ENCODE measurements at regions not wholly inside any gene's neighbourhood (a gene's known extent, or its start where the extent isn't known, plus 50 kb on each side); places are given as distances from the start of the nearest gene placed in this dataset.

DNA sequence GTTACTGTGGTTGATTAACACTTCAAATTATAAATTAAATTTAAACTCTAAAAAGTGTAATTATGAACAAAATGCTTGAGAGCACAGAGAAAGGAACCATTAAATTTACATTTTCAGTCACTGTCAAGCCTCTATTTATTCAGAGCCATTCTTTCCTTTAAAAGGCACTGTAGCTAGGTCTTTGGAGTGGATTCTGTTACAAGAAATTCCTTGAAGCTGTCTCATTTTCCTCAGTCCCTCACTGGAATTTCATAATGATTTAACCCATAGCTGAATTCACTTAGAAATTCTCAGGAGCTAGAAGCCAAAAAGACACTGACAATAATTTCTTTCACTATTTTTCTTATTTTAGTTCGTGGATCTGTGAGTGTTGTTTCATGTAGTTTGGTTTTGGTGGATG, 81.2 kb upstream of the TCF12 start:
- H3K4me1 Mint-ChIP-seq (ENCODE audit: low read depth, unreplicated experiment), result no peaks in the 10 kb centered on the region
- no peaks in the 10 kb centered on the region; the same call in 1 of the 2 replicates for H3K9me3 ChIP-seq
- H3K36me3 Mint-ChIP-seq (ENCODE audit: insufficient read depth, unreplicated experiment), result no peaks in the 10 kb centered on the region
- TF ChIP-seq, protein P1, sequence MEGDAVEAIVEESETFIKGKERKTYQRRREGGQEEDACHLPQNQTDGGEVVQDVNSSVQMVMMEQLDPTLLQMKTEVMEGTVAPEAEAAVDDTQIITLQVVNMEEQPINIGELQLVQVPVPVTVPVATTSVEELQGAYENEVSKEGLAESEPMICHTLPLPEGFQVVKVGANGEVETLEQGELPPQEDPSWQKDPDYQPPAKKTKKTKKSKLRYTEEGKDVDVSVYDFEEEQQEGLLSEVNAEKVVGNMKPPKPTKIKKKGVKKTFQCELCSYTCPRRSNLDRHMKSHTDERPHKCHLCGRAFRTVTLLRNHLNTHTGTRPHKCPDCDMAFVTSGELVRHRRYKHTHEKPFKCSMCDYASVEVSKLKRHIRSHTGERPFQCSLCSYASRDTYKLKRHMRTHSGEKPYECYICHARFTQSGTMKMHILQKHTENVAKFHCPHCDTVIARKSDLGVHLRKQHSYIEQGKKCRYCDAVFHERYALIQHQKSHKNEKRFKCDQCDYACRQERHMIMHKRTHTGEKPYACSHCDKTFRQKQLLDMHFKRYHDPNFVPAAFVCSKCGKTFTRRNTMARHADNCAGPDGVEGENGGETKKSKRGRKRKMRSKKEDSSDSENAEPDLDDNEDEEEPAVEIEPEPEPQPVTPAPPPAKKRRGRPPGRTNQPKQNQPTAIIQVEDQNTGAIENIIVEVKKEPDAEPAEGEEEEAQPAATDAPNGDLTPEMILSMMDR (IDR thresholded peaks at IDR 0.05; ENCODE audit: insufficient read depth in 1 of 2, low read depth in 1 of 2, low read length in 1 of 2, severe bottlenecking in 1 of 2, unreplicated experiment in 1 of 2), result no peak
- intact Hi-C loops (cut with micrococcal nuclease; ENCODE audit: unreplicated experiment), result no loop called here
- no TSS peak for BruUV-seq (replicated peaks)
- no peak for DNase-seq
- peaks cover 3% of the 10 kb centered on the region for H3K27me3 Mint-ChIP-seq (ENCODE audit: insufficient read depth, unreplicated experiment)
- no peak overlapping the region for H3K4me3 Mint-ChIP-seq (ENCODE audit: unreplicated experiment)
- no peaks in the 10 kb centered on the region for H3K36me3 ChIP-seq (ENCODE audit: control insufficient read depth, insufficient read depth, low read length)
- no peak overlapping the region for H3K27ac Mint-ChIP-seq (ENCODE audit: unreplicated experiment)
- CTCF ChIA-PET, result no interaction called here
- H3K4me1 ChIP-seq, result no peaks in the 10 kb centered on the region
- POLR2A ChIA-PET, result no interaction called here
- no peaks in the 10 kb centered on the region for H3K9me3 Mint-ChIP-seq (ENCODE audit: unreplicated experiment)
- no peaks in the 10 kb centered on the region for H3K27me3 ChIP-seq (replicated peaks; ENCODE audit: control insufficient read depth, insufficient read depth, low read length)
- no peak overlapping the region for H3K4me3 ChIP-seq (ENCODE audit: low read depth, low read length)

GRCh38 chr15:56835718-56836171, 82.7 kb upstream of the TCF12 start:
- Mint-ChIP-seq H3K27me3 (ENCODE audit: insufficient read depth, unreplicated experiment) (peaks cover 3% of the 10 kb centered on the region), H3K4me1 (ENCODE audit: low read depth, unreplicated experiment) (no peaks in the 10 kb centered on the region), H3K4me3 (ENCODE audit: unreplicated experiment) (no peak overlapping the region), H3K36me3 (ENCODE audit: insufficient read depth, unreplicated experiment) (no peaks in the 10 kb centered on the region), H3K27ac (ENCODE audit: unreplicated experiment) (no peak overlapping the region), H3K9me3 (ENCODE audit: unreplicated experiment) (no peaks in the 10 kb centered on the region)
- Histone ChIP-seq H3K4me3 (ENCODE audit: low read depth, low read length) (no peak overlapping the region), H3K4me1 (no peaks in the 10 kb centered on the region), H3K9me3 (no peaks in the 10 kb centered on the region), H3K27me3 (replicated peaks; ENCODE audit: control insufficient read depth, insufficient read depth, low read length) (no peaks in the 10 kb centered on the region), H3K36me3 (ENCODE audit: control insufficient read depth, insufficient read depth, low read length) (no peaks in the 10 kb centered on the region)
- intact Hi-C loops (cut with micrococcal nuclease; ENCODE audit: unreplicated experiment), result no loop called here
- no peak for DNase-seq
- ChIA-PET CTCF (no interaction called here), POLR2A (no interaction called here)
- TF ChIP-seq, protein P1 (IDR thresholded peaks at IDR 0.05; ENCODE audit: insufficient read depth in 1 of 2, low read depth in 1 of 2, low read length in 1 of 2, severe bottlenecking in 1 of 2, unreplicated experiment in 1 of 2), result no peak
- no TSS peak for BruUV-seq (replicated peaks)

GRCh38 chr15:56832125-56832524, 86.3 kb upstream of the TCF12 start:
- H3K36me3 Mint-ChIP-seq (ENCODE audit: insufficient read depth, unreplicated experiment), result no peaks in the 10 kb centered on the region
- CTCF ChIA-PET, result interaction anchor here (0.8 kb wide), 1 partner anchor 10 kb away, joined by 3 read pairs; no protein-coding TSS in a partner anchor
- no peak for DNase-seq

More at GRCh38 chr15:56832125-56832524, 86.3 kb upstream of the TCF12 start:
- intact Hi-C loops (cut with micrococcal nuclease; ENCODE audit: unreplicated experiment), result no loop called here
- TF ChIP-seq, protein P1 (IDR thresholded peaks at IDR 0.05; ENCODE audit: insufficient read depth in 1 of 2, low read depth in 1 of 2, low read length in 1 of 2, severe bottlenecking in 1 of 2, unreplicated experiment in 1 of 2), result no peak
- no peaks in the 10 kb centered on the region for H3K4me1 Mint-ChIP-seq (ENCODE audit: low read depth, unreplicated experiment)
- no TSS peak for BruUV-seq (replicated peaks)
- H3K36me3 ChIP-seq (ENCODE audit: control insufficient read depth, insufficient read depth, low read length), result no peaks in the 10 kb centered on the region
- no peaks in the 10 kb centered on the region for H3K27me3 ChIP-seq (replicated peaks; ENCODE audit: control insufficient read depth, insufficient read depth, low read length)
- no peaks in the 10 kb centered on the region for H3K9me3 ChIP-seq
- peaks cover 3% of the 10 kb centered on the region for H3K27me3 Mint-ChIP-seq (ENCODE audit: insufficient read depth, unreplicated experiment)
- no peaks in the 10 kb centered on the region for H3K4me1 ChIP-seq
- H3K4me3 Mint-ChIP-seq (ENCODE audit: unreplicated experiment), result no peak overlapping the region
- POLR2A ChIA-PET, result no interaction called here
- no peak overlapping the region for H3K4me3 ChIP-seq (ENCODE audit: low read depth, low read length)
- no peak overlapping the region for H3K27ac Mint-ChIP-seq (ENCODE audit: unreplicated experiment)
- no peaks in the 10 kb centered on the region for H3K9me3 Mint-ChIP-seq (ENCODE audit: unreplicated experiment)

Measured in Caco-2 (cell line).